OCI-LY1 (cell line): ENCODE measurements at regions not wholly inside any gene's neighbourhood (a gene's known extent, or its start where the extent isn't known, plus 50 kb on each side); places are given as distances from the start of the nearest gene placed in this dataset.
"Not testable (repeated sequence)": the region's sequence is repeated elsewhere in the genome, so short reads cannot be mapped to it uniquely, and the experiment has no call there.

ENCODE experiments used
- H2AFZ ChIP-seq: fragments of 200-600 bp; sonication (generic), shearing (Covaris generic); 2 replicates; pipeline ENCODE4 v1.6.0; 2014; ENCODE audit warnings: antibody characterized with exemption, mild to moderate bottlenecking, low read length
- H3F3A ChIP-seq: fragments of 200-600 bp; sonication (generic), shearing (Covaris generic); 2 replicates; pipeline ENCODE4 v1.6.0; 2014; ENCODE audit warnings: mild to moderate bottlenecking, antibody characterized with exemption, low read length, moderate library complexity; ENCODE audit not compliant: insufficient read depth
- H3K27ac ChIP-seq: fragments of 200-600 bp; sonication (generic); 2 replicates; pipeline ENCODE4 v1.5.1; 2014; ENCODE audit warnings: low read length, mixed run types, mild to moderate bottlenecking, low read depth; ENCODE audit not compliant: poor library complexity, severe bottlenecking
- H3K27me3 ChIP-seq: fragments of 200-600 bp; sonication (generic); 2 replicates; pipeline ENCODE4 v1.6.0; 2014; ENCODE audit warnings: antibody characterized with exemption, mild to moderate bottlenecking, low read length, moderate library complexity; ENCODE audit not compliant: insufficient read depth
- H3K36me3 ChIP-seq: fragments of 200-600 bp; sonication (generic); 2 replicates; pipeline ENCODE4 v1.6.1; 2014; ENCODE audit warnings: mild to moderate bottlenecking, antibody characterized with exemption, low read length, moderate library complexity, mixed read lengths; ENCODE audit not compliant: insufficient read depth
- H3K4me1 ChIP-seq: fragments of 200-600 bp; sonication (generic); 2 replicates; pipeline ENCODE4 v1.5.1; 2014; ENCODE audit warnings: mild to moderate bottlenecking, low read length, moderate library complexity; ENCODE audit not compliant: insufficient read depth, severe bottlenecking
- H3K4me2 ChIP-seq: fragments of 200-600 bp; sonication (generic), shearing (Covaris generic); 2 replicates; pipeline ENCODE4 v1.6.1; 2014; ENCODE audit warnings: low read length
- H3K4me3 ChIP-seq: fragments of 200-600 bp; sonication (generic); 2 replicates; pipeline ENCODE4 v1.5.1; 2014; ENCODE audit warnings: low read length, low read depth, mild to moderate bottlenecking, mixed read lengths; ENCODE audit not compliant: poor library complexity, severe bottlenecking
- H3K79me2 ChIP-seq: fragments of 200-600 bp; shearing (Covaris generic); 2 replicates; pipeline ENCODE4 v1.6.1; 2016; ENCODE audit warnings: mixed run types, low read length, mixed read lengths; ENCODE audit not compliant: insufficient read depth
- H3K9ac ChIP-seq: fragments of 200-600 bp; sonication (generic), shearing (Covaris generic); 2 replicates; pipeline ENCODE4 v1.6.1; 2014; ENCODE audit warnings: mild to moderate bottlenecking, low read length, mixed read lengths
- H3K9me2 ChIP-seq: fragments of 200-600 bp; sonication (generic), shearing (Covaris generic); 2 replicates; pipeline ENCODE4 v1.6.1; 2014; ENCODE audit warnings: low read depth, mild to moderate bottlenecking, low read length, mixed read lengths
- H3K9me3 ChIP-seq: fragments of 200-600 bp; shearing (Covaris generic); 2 replicates; pipeline ENCODE4 v1.6.1; 2014; ENCODE audit warnings: low read length, mixed read lengths
- H4K20me1 ChIP-seq: fragments of 200-600 bp; sonication (generic), shearing (Covaris generic); 2 replicates; pipeline ENCODE4 v1.6.0; 2016; ENCODE audit warnings: mild to moderate bottlenecking, low read length; ENCODE audit not compliant: insufficient read depth
- EZH2 ChIP-seq: fragments of 200-600 bp; sonication (generic), shearing (Covaris generic); IDR thresholded peaks from 2 replicates; pipeline ENCODE4 v1.8.0; 2017; ENCODE audit warnings: borderline replicate concordance, mixed run types, mild to moderate bottlenecking, antibody characterized with exemption, low read length, moderate library complexity, mixed read lengths
- TF ChIP-seq, protein P1 (sequence below): fragments of 200-600 bp; sonication (generic), shearing (Covaris generic); IDR thresholded peaks from 2 replicates; pipeline ENCODE4 v1.5.1; 2017; ENCODE audit warnings: mild to moderate bottlenecking, antibody characterized with exemption, low read length, moderate library complexity, mixed read lengths

DNA sequence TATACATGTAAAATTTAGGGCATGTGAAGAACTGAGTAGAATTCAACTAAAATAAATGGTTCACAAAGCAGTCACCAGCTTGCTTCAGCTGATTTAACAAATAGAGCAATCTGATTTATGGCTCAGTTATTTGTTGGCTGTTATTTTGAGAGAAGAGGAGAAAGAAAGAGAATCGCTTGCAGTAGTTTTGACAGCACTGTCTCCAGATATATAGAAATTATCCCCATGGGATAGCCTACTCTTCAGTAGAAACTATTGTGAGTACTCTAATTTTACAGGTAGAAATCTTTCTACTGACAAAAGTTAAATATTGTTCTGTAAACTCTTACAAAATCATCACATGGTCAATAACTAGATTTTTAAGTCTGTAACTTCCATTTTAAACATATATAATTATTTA lies 1098.2 kb downstream of the MRPL39 start:
- Histone ChIP-seq H3K9ac (no peak overlapping the region), H3K27ac (no peak overlapping the region), H3K4me3 (no peak overlapping the region), H3K79me2 (no peaks in the 10 kb centered on the region), H3F3A (no peaks in the 10 kb centered on the region), H2AFZ (no peak overlapping the region), H3K27me3 (no peaks in the 10 kb centered on the region), H3K4me2 (no peak overlapping the region), H3K9me3 (no peaks in the 10 kb centered on the region), H3K4me1 (no peaks in the 10 kb centered on the region), H3K36me3 (no peaks in the 10 kb centered on the region), H3K9me2 (no peaks in the 10 kb centered on the region), H4K20me1 (no peaks in the 10 kb centered on the region)
- no peak for TF ChIP-seq EZH2
- TF ChIP-seq, protein P1, sequence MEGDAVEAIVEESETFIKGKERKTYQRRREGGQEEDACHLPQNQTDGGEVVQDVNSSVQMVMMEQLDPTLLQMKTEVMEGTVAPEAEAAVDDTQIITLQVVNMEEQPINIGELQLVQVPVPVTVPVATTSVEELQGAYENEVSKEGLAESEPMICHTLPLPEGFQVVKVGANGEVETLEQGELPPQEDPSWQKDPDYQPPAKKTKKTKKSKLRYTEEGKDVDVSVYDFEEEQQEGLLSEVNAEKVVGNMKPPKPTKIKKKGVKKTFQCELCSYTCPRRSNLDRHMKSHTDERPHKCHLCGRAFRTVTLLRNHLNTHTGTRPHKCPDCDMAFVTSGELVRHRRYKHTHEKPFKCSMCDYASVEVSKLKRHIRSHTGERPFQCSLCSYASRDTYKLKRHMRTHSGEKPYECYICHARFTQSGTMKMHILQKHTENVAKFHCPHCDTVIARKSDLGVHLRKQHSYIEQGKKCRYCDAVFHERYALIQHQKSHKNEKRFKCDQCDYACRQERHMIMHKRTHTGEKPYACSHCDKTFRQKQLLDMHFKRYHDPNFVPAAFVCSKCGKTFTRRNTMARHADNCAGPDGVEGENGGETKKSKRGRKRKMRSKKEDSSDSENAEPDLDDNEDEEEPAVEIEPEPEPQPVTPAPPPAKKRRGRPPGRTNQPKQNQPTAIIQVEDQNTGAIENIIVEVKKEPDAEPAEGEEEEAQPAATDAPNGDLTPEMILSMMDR = no peak

DNA sequence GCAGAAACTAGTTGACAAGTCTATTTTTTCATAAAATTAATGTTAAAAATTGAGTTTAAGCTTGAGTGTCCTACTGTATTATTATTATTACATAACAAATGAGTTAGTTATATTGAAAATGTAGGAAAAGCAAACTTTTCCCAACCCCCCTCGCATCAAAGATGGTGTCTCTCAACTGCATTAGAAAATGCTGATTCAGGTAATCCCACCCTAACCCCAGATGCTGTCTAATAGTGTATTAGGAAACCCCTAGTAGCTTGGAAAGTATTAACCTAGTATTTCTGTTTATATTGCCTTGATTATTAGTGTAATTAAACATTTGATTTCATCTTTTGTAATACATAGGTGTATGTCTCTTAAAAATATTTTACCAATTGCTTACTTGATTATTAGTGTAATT lies 1120.3 kb downstream of the MRPL39 start:
- Histone ChIP-seq H3K27ac (no peak overlapping the region), H4K20me1 (no peaks in the 10 kb centered on the region), H3K9ac (no peak overlapping the region), H3K4me3 (no peak overlapping the region), H3K4me1 (no peaks in the 10 kb centered on the region), H3K9me2 (no peaks in the 10 kb centered on the region), H3K4me2 (no peak overlapping the region), H3K79me2 (no peaks in the 10 kb centered on the region), H3F3A (no peaks in the 10 kb centered on the region), H3K27me3 (no peaks in the 10 kb centered on the region), H2AFZ (no peak overlapping the region), H3K9me3 (no peaks in the 10 kb centered on the region), H3K36me3 (no peaks in the 10 kb centered on the region)
- TF ChIP-seq EZH2 = no peak
- TF ChIP-seq, protein P1 = no peak

DNA sequence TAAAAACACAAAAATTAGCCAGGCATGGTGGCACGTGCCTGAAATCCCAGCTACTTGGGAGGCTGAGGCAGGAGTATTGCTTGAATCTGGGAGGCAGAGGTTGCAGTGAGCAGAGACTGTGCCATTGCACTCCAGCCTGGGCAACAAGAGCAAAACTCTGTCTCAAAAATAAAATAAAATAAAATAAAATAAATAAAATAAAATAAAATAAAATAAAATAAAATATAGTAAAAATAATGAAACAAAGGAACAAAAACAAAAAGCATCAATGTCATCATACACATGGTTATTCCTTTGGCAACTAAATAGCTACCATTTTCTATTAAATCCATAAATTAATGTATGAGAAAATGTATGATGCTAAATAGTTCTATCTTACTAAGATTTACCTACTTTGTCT lies 1123.9 kb downstream of the MRPL39 start:
- H3F3A ChIP-seq, H3K9ac ChIP-seq, H3K4me1 ChIP-seq, H3K9me2 ChIP-seq, H2AFZ ChIP-seq, H3K79me2 ChIP-seq, H3K4me2 ChIP-seq, H3K36me3 ChIP-seq, H3K27ac ChIP-seq, H3K4me3 ChIP-seq, H3K9me3 ChIP-seq, H4K20me1 ChIP-seq, H3K27me3 ChIP-seq: not testable (repeated sequence)

- H3K27ac ChIP-seq = no peak overlapping the region
- H3K4me3 ChIP-seq = no peak overlapping the region
- H3F3A ChIP-seq = no peaks in the 10 kb centered on the region
- no peak overlapping the region for H3K9ac ChIP-seq
- H3K9me3 ChIP-seq = no peaks in the 10 kb centered on the region
- no peak overlapping the region for H3K4me2 ChIP-seq
- H4K20me1 ChIP-seq = no peaks in the 10 kb centered on the region
- H3K27me3 ChIP-seq = no peaks in the 10 kb centered on the region
- no peak overlapping the region for H2AFZ ChIP-seq
- no peaks in the 10 kb centered on the region for H3K36me3 ChIP-seq
- H3K4me1 ChIP-seq = no peaks in the 10 kb centered on the region
- TF ChIP-seq EZH2 = no peak
- TF ChIP-seq, protein P1 = no peak
- H3K79me2 ChIP-seq = no peaks in the 10 kb centered on the region
- H3K9me2 ChIP-seq = no peaks in the 10 kb centered on the region
Measured at GRCh38 chr21:24470852-24471251, 1136.4 kb downstream of the MRPL39 start.
